Parathyroid adenoma (tissue), 2 donors: ENCODE measurements at regions not wholly inside any gene's neighbourhood (a gene's known extent, or its start where the extent isn't known, plus 50 kb on each side); places are given as distances from the start of the nearest gene placed in this dataset.

ENCODE experiments used
- H2AFZ ChIP-seq: fragments of 300-600 bp; sonication (generic); one replicate; pipeline ENCODE4 v1.7.0; 2017; ENCODE audit warnings: antibody characterized with exemption, mild to moderate bottlenecking
- H3K27ac ChIP-seq: fragments of 300-600 bp; sonication (generic); one replicate; pipeline ENCODE4 v1.7.0; 2017
- H3K27me3 ChIP-seq: fragments of 300-600 bp; sonication (generic); one replicate; pipeline ENCODE4 v1.7.0; 2017; ENCODE audit warnings: low read length; ENCODE audit not compliant: control insufficient read depth, insufficient read depth
- H3K36me3 ChIP-seq: fragments of 300-600 bp; sonication (generic); one replicate; pipeline ENCODE4 v1.7.0; 2017; ENCODE audit warnings: low read length; ENCODE audit not compliant: control insufficient read depth, insufficient read depth
- H3K4me1 ChIP-seq: fragments of 300-600 bp; sonication (generic); one replicate; pipeline ENCODE4 v1.7.0; 2017; ENCODE audit warnings: control low read depth
- H3K4me2 ChIP-seq: fragments of 300-600 bp; sonication (generic); one replicate; pipeline ENCODE4 v1.7.0; 2017; ENCODE audit warnings: low read length
- H3K4me3 ChIP-seq: fragments of 300-600 bp; sonication (generic); one replicate; pipeline ENCODE4 v1.7.0; 2017; ENCODE audit warnings: low read depth, low read length
- H3K79me2 ChIP-seq: fragments of 300-600 bp; sonication (generic); one replicate; pipeline ENCODE4 v1.7.0; 2017; ENCODE audit warnings: control low read depth
- H3K9ac ChIP-seq: fragments of 300-600 bp; sonication (generic); one replicate; pipeline ENCODE4 v1.7.0; 2017; ENCODE audit warnings: mild to moderate bottlenecking
- H3K9me3 ChIP-seq: fragments of 300-600 bp; sonication (generic); one replicate; pipeline ENCODE4 v1.7.0; 2017; ENCODE audit warnings: low read length; ENCODE audit not compliant: control insufficient read depth
- CTCF ChIP-seq: fragments of 300-600 bp; sonication (generic); IDR thresholded peaks from one replicate; pipeline ENCODE4 v1.7.0; 2017; ENCODE audit warnings: antibody characterized with exemption, mild to moderate bottlenecking
- donor health status: primary hyperparathyroidism.

DNA sequence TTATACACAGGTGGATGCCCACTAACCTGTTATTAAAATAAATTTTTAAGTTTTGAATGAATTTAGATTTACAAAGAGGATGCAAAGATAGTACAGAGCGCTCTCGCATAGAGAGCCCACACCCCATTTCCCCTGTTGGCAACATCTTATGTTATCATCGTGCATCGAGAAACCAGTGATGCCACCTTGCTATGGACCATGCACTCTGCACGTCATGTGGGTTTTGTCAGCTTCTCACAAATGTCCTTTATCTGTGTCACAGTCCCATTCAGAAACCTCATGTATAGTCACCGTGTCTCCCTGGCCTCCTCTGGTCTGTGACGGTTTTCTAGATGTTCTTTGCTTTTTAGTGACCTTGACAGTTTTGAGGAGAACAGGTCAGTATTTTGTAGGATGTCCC is 60.0 kb downstream of the ING1 start:
- H3K9ac ChIP-seq: no peak overlapping the region
- no peaks in the 10 kb centered on the region for H3K4me1 ChIP-seq
- no peak for TF ChIP-seq CTCF
- H3K27me3 ChIP-seq: no peaks in the 10 kb centered on the region
- H3K9me3 ChIP-seq: no peaks in the 10 kb centered on the region
- H3K4me3 ChIP-seq: no peak overlapping the region
- no peak overlapping the region for H3K27ac ChIP-seq
- no peak overlapping the region for H3K4me2 ChIP-seq
- no peaks in the 10 kb centered on the region for H3K36me3 ChIP-seq
- no peaks in the 10 kb centered on the region for H3K79me2 ChIP-seq
- no peak overlapping the region for H2AFZ ChIP-seq

GRCh38 chr13:110774051-110774450 is 60.6 kb downstream of the ING1 start:
- Histone ChIP-seq H3K9ac (no peak overlapping the region), H3K79me2 (no peaks in the 10 kb centered on the region), H3K9me3 (no peaks in the 10 kb centered on the region), H3K36me3 (no peaks in the 10 kb centered on the region), H2AFZ (no peak overlapping the region), H3K4me2 (no peak overlapping the region), H3K4me3 (no peak overlapping the region), H3K4me1 (no peaks in the 10 kb centered on the region), H3K27me3 (no peaks in the 10 kb centered on the region), H3K27ac (no peak overlapping the region)
- TF ChIP-seq CTCF: no peak

DNA sequence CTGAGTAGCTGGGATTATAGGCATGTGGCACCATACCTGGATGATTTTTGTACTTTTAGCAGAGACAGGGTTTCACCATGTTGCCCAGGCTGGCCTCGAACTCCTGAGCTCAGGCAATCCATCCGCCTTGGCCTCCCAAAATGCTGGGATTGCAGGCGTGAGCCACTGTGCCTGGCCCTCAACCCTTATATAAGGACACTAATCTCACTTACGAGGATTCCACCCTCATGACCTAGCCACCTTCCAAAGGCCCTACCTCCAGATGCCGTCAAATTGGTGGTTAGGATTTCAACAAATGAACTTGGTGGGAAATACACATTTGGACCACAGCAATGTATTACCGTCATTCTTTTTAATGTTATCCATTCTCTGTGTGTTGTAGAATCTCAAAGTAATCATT is 61.0 kb downstream of the ING1 start:
- H3K4me1 ChIP-seq: no peaks in the 10 kb centered on the region
- no peak overlapping the region for H3K9ac ChIP-seq
- no peaks in the 10 kb centered on the region for H3K36me3 ChIP-seq
- H3K79me2 ChIP-seq: no peaks in the 10 kb centered on the region
- no peak overlapping the region for H2AFZ ChIP-seq
- H3K9me3 ChIP-seq: no peaks in the 10 kb centered on the region
- H3K4me3 ChIP-seq: no peak overlapping the region
- no peak for TF ChIP-seq CTCF
- no peaks in the 10 kb centered on the region for H3K27me3 ChIP-seq
- no peak overlapping the region for H3K4me2 ChIP-seq
- no peak overlapping the region for H3K27ac ChIP-seq

DNA sequence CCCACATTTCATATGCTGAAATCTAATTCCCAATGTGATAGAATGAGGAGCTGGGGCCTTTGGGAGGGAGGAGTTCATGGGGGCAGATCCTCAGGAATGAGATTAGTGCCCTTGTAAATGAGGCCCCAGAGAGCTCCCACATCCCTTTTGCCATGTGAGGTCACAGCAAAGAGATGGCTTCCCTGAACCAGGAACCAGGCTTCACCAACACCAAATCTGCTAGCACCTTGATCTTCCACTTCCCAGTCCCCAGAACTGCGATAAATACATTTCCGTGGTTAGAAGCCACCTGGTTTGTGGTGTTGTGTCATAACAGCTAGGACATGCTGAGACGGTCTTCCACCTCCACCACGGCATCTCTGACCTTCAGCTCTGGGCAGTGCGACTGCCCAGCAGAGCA is 62.1 kb downstream of the ING1 start:
- Histone ChIP-seq H3K79me2 (no peaks in the 10 kb centered on the region), H3K27ac (no peak overlapping the region), H3K4me2 (no peak overlapping the region), H3K4me3 (no peak overlapping the region), H3K4me1 (no peaks in the 10 kb centered on the region), H3K9me3 (no peaks in the 10 kb centered on the region), H3K36me3 (no peaks in the 10 kb centered on the region), H3K27me3 (no peaks in the 10 kb centered on the region), H2AFZ (no peak overlapping the region), H3K9ac (no peak overlapping the region)
- no peak for TF ChIP-seq CTCF

DNA sequence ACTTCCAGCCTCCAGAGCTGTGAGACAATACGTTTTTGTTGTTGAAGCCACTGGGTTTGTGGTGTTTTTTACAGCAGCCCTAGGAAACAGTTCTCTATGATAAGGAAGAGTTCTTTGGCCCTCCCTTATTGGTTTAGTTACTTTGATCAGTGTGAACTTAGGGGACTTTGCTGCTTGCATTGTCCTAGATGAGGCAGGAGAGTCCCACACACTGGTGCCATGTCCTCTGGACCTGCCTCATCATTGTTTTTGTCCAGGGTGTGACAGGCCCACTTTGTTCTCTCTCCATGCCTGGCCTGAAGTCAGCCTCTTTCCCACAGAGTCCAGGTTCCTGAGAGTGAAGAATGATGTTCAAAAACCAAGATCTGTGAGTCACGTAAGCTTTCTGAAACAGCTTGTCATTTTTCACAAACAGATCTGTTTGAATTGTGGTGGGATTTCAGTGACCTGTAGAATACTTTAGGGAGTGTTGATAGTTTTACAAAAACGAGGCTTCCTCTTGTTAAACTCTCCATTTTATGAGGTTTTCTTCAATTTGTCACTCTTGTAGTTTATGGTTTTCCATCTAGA is 63.8 kb downstream of the ING1 start:
- no peak overlapping the region for H3K4me2 ChIP-seq
- H3K36me3 ChIP-seq: no peaks in the 10 kb centered on the region
- H3K9ac ChIP-seq: no peak overlapping the region
- no peaks in the 10 kb centered on the region for H3K79me2 ChIP-seq
- no peak overlapping the region for H3K27ac ChIP-seq
- no peak for TF ChIP-seq CTCF
- H3K4me1 ChIP-seq: no peaks in the 10 kb centered on the region
- no peak overlapping the region for H3K4me3 ChIP-seq
- H3K27me3 ChIP-seq: no peaks in the 10 kb centered on the region
- no peaks in the 10 kb centered on the region for H3K9me3 ChIP-seq
- no peak overlapping the region for H2AFZ ChIP-seq
